ENCODE measurements at regions not wholly inside any gene's neighbourhood (a gene's known extent, or its start where the extent isn't known, plus 50 kb on each side); places are given as distances from the start of the nearest gene placed in this dataset.

DNA sequence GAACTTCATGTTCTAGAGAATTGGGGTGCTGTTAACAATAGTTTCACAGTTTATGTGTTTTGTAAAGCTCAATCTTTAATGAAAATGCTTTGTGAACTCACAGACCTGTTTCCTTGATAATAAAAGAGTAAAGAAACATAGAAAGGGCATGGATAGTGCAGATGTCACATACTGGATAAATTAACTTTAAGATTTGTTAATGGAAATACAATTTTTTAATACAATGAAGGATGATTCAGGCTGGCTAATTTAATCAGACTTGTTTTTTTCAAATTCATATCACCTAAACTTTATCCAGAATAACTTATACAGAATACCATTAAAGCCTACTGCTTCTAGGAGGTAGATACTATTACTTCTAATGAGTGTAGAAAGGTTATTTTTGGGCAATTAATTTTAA lies 1033.5 kb upstream of the SLC10A2 start:
- H3K9me3 ChIP-seq (ENCODE audit: insufficient read depth, low read length) = peaks cover 4% of the 10 kb centered on the region; the same call in 1 of the 2 replicates
- H3K79me2 ChIP-seq (ENCODE audit: low read length) = no peaks in the 10 kb centered on the region
- H3K27me3 ChIP-seq (ENCODE audit: low read depth, low read length) = no peaks in the 10 kb centered on the region
- H3K9ac ChIP-seq (ENCODE audit: low read length) = no peak overlapping the region
- H4K20me1 ChIP-seq (ENCODE audit: insufficient read depth, low read length) = no peaks in the 10 kb centered on the region
- no peak overlapping the region for H3K4me3 ChIP-seq (ENCODE audit: low read length)
- no peak overlapping the region for H3K27ac ChIP-seq (ENCODE audit: low read length)
- no peaks in the 10 kb centered on the region for H3K36me3 ChIP-seq (replicated peaks; ENCODE audit: low read depth, low read length)
- H2AFZ ChIP-seq (ENCODE audit: low read depth, low read length) = no peak overlapping the region
- no peaks in the 10 kb centered on the region for H3K4me1 ChIP-seq (ENCODE audit: low read length)
- TF ChIP-seq, protein P1, sequence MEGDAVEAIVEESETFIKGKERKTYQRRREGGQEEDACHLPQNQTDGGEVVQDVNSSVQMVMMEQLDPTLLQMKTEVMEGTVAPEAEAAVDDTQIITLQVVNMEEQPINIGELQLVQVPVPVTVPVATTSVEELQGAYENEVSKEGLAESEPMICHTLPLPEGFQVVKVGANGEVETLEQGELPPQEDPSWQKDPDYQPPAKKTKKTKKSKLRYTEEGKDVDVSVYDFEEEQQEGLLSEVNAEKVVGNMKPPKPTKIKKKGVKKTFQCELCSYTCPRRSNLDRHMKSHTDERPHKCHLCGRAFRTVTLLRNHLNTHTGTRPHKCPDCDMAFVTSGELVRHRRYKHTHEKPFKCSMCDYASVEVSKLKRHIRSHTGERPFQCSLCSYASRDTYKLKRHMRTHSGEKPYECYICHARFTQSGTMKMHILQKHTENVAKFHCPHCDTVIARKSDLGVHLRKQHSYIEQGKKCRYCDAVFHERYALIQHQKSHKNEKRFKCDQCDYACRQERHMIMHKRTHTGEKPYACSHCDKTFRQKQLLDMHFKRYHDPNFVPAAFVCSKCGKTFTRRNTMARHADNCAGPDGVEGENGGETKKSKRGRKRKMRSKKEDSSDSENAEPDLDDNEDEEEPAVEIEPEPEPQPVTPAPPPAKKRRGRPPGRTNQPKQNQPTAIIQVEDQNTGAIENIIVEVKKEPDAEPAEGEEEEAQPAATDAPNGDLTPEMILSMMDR (IDR thresholded peaks at IDR 0.05; ENCODE audit: low read depth, low read length) = no peak
- TF ChIP-seq EZH2phosphoT487 (IDR thresholded peaks at IDR 0.05; ENCODE audit: low read depth) = no peak
- H3K4me2 ChIP-seq (ENCODE audit: low read length) = no peak overlapping the region

DNA sequence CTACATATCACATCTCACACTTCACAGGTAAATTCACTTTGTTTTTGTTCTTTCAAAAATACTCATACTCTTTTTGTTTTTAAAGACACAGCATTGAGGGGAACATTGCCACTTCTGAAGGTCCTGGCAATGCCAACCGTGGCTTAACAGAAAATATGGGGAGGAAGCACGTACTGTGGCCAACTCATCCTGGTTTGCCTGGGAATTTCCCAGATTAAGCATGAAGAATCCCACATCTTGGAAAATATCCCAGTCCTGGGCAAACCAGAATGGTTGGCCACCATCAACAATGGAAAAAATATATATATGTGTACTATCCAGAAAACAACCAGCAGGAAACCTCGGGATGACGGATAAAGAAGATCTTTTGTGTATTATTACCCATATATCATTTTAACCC lies 1032.2 kb upstream of the SLC10A2 start:
- no peaks in the 10 kb centered on the region for H3K79me2 ChIP-seq (ENCODE audit: low read length)
- H3K36me3 ChIP-seq (replicated peaks; ENCODE audit: low read depth, low read length) = no peaks in the 10 kb centered on the region
- no peaks in the 10 kb centered on the region for H3K4me1 ChIP-seq (ENCODE audit: low read length)
- H3K9me3 ChIP-seq (ENCODE audit: insufficient read depth, low read length) = peaks cover 4% of the 10 kb centered on the region; the same call in 1 of the 2 replicates
- TF ChIP-seq, protein P1 (IDR thresholded peaks at IDR 0.05; ENCODE audit: low read depth, low read length) = no peak
- no peak overlapping the region for H3K27ac ChIP-seq (ENCODE audit: low read length)
- H4K20me1 ChIP-seq (ENCODE audit: insufficient read depth, low read length) = no peaks in the 10 kb centered on the region
- no peak overlapping the region for H3K4me3 ChIP-seq (ENCODE audit: low read length)
- H3K4me2 ChIP-seq (ENCODE audit: low read length) = no peak overlapping the region
- H3K27me3 ChIP-seq (ENCODE audit: low read depth, low read length) = no peaks in the 10 kb centered on the region
- no peak overlapping the region for H3K9ac ChIP-seq (ENCODE audit: low read length)
- H2AFZ ChIP-seq (ENCODE audit: low read depth, low read length) = no peak overlapping the region

DNA sequence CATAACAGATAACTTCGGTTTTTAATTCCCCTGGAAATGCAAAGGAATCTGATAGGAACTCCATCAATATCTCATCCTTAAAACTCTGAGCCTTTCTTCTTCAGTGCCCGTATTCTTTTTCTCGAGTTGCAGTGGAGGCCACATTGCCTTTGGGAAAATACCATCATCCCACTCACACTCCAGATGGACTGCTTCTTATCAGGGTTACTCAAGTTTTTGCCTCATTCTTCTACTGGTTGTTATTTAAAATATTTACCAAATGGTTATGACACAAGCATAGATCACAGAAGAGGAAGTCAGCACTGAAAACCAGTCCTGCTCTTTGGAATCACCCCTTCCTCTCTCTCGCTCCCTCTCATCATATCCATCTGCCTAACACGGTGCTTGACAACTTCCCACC lies 1020.5 kb upstream of the SLC10A2 start:
- no peak overlapping the region for H2AFZ ChIP-seq (ENCODE audit: low read depth, low read length)
- H3K36me3 ChIP-seq (replicated peaks; ENCODE audit: low read depth, low read length) = no peaks in the 10 kb centered on the region
- no peaks in the 10 kb centered on the region for H3K27me3 ChIP-seq (ENCODE audit: low read depth, low read length)
- no peak for TF ChIP-seq EZH2phosphoT487 (IDR thresholded peaks at IDR 0.05; ENCODE audit: low read depth)
- TF ChIP-seq, protein P1 (IDR thresholded peaks at IDR 0.05; ENCODE audit: low read depth, low read length) = no peak
- H3K9me3 ChIP-seq (ENCODE audit: insufficient read depth, low read length) = no peaks in the 10 kb centered on the region; the same call in 1 of the 2 replicates
- no peak overlapping the region for H3K27ac ChIP-seq (ENCODE audit: low read length)
- no peak overlapping the region for H3K4me2 ChIP-seq (ENCODE audit: low read length)
- H3K79me2 ChIP-seq (ENCODE audit: low read length) = no peaks in the 10 kb centered on the region
- H3K4me3 ChIP-seq (ENCODE audit: low read length) = no peak overlapping the region
- no peaks in the 10 kb centered on the region for H4K20me1 ChIP-seq (ENCODE audit: insufficient read depth, low read length)
- no peak overlapping the region for H3K9ac ChIP-seq (ENCODE audit: low read length)
- H3K4me1 ChIP-seq (ENCODE audit: low read length) = no peaks in the 10 kb centered on the region

DNA sequence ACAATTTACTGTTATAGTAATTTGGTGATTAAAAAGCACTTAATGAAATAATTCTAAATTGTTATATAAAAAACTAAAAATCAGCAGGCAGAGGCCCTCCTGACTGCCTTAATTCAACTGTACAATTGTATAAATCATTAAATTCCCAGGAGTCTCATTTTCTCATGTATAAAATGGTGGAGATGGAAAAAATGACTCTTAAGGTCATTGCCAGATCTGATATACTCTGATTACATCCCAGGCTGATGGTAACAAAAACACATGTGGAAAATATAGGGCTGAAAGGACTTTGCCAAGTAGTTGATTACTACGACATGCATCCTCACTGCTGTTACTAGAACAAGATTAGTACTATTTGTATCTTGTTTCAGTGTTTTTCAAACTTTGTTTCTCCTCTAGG lies 1020.0 kb upstream of the SLC10A2 start:
- H4K20me1 ChIP-seq (ENCODE audit: insufficient read depth, low read length) = no peaks in the 10 kb centered on the region
- H3K4me1 ChIP-seq (ENCODE audit: low read length) = no peaks in the 10 kb centered on the region
- no peak overlapping the region for H3K4me3 ChIP-seq (ENCODE audit: low read length)
- H2AFZ ChIP-seq (ENCODE audit: low read depth, low read length) = no peak overlapping the region
- no peaks in the 10 kb centered on the region for H3K36me3 ChIP-seq (replicated peaks; ENCODE audit: low read depth, low read length)
- H3K27ac ChIP-seq (ENCODE audit: low read length) = no peak overlapping the region
- TF ChIP-seq EZH2phosphoT487 (IDR thresholded peaks at IDR 0.05; ENCODE audit: low read depth) = no peak
- TF ChIP-seq, protein P1 (IDR thresholded peaks at IDR 0.05; ENCODE audit: low read depth, low read length) = no peak
- no peak overlapping the region for H3K4me2 ChIP-seq (ENCODE audit: low read length)
- no peaks in the 10 kb centered on the region; the same call in 1 of the 2 replicates for H3K9me3 ChIP-seq (ENCODE audit: insufficient read depth, low read length)
- no peak overlapping the region for H3K9ac ChIP-seq (ENCODE audit: low read length)
- H3K27me3 ChIP-seq (ENCODE audit: low read depth, low read length) = no peaks in the 10 kb centered on the region
- H3K79me2 ChIP-seq (ENCODE audit: low read length) = no peaks in the 10 kb centered on the region

All from OCI-LY3 (cell line).